22Rv1 (cell line): ENCODE measurements at regions not wholly inside any gene's neighbourhood (a gene's known extent, or its start where the extent isn't known, plus 50 kb on each side); places are given as distances from the start of the nearest gene placed in this dataset.

Experiments used
- ZFX ChIP-seq: fragments of 450-650 bp; IDR thresholded peaks from 2 replicates; pipeline ENCODE4 v1.6.1; 2017; ENCODE audit warnings: antibody characterized with exemption, borderline replicate concordance
- TF ChIP-seq, protein P1 (sequence below): fragments of 450-650 bp; IDR thresholded peaks from 2 replicates; pipeline ENCODE4 v1.5.1; 2017; ENCODE audit warnings: mild to moderate bottlenecking

DNA sequence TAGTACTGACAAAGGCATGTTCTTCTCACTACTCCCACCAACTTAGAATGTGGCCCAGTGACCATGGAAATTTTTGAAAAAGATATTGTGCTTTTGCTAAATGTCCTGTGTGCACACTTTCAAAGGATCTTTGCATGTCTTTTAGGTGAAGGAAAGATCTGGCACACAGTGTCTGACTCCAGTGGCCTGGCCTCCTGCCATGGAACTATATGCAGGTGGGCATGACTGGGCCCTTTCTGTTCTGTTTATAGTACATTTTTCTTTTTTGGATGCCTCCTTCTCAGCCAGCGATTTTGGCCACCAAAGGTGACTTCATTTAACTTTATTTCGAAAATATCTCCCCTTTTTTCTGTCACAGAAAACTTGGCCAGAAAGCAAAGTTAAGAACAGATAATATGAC lies 999.7 kb upstream of the PIK3C3 start:
- TF ChIP-seq, protein P1, sequence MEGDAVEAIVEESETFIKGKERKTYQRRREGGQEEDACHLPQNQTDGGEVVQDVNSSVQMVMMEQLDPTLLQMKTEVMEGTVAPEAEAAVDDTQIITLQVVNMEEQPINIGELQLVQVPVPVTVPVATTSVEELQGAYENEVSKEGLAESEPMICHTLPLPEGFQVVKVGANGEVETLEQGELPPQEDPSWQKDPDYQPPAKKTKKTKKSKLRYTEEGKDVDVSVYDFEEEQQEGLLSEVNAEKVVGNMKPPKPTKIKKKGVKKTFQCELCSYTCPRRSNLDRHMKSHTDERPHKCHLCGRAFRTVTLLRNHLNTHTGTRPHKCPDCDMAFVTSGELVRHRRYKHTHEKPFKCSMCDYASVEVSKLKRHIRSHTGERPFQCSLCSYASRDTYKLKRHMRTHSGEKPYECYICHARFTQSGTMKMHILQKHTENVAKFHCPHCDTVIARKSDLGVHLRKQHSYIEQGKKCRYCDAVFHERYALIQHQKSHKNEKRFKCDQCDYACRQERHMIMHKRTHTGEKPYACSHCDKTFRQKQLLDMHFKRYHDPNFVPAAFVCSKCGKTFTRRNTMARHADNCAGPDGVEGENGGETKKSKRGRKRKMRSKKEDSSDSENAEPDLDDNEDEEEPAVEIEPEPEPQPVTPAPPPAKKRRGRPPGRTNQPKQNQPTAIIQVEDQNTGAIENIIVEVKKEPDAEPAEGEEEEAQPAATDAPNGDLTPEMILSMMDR = no peak
- no peak for TF ChIP-seq ZFX
